ENCODE measurements at regions not wholly inside any gene's neighbourhood (a gene's known extent, or its start where the extent isn't known, plus 50 kb on each side); places are given as distances from the start of the nearest gene placed in this dataset.

GRCh38 chr10:78863140-78863905 is 205.4 kb upstream of the ZMIZ1 start:
- TF ChIP-seq CTCF (IDR thresholded peaks at IDR 0.05; ENCODE audit: low read depth, low read length), result no peak
- Histone ChIP-seq H3K4me1 (peaks cover 35% of the 10 kb centered on the region), H3K4me3 (ENCODE audit: low read depth, low read length) (no peak overlapping the region), H3K36me3 (no peaks in the 10 kb centered on the region), H3K9me3 (no peaks in the 10 kb centered on the region), H3K27me3 (no peaks in the 10 kb centered on the region)
- peak; percentile 65 for DNase-seq

GRCh38 chr10:78863906-78864239 is 204.9 kb upstream of the ZMIZ1 start:
- DNase-seq, result no peak
- Histone ChIP-seq H3K4me1 (peaks cover 35% of the 10 kb centered on the region), H3K4me3 (ENCODE audit: low read depth, low read length) (no peak overlapping the region), H3K9me3 (no peaks in the 10 kb centered on the region), H3K36me3 (no peaks in the 10 kb centered on the region), H3K27me3 (no peaks in the 10 kb centered on the region)
- TF ChIP-seq CTCF (IDR thresholded peaks at IDR 0.05; ENCODE audit: low read depth, low read length), result no peak

GRCh38 chr10:78864761-78865537 is 203.8 kb upstream of the ZMIZ1 start:
- Histone ChIP-seq H3K9me3 (no peaks in the 10 kb centered on the region), H3K36me3 (no peaks in the 10 kb centered on the region), H3K4me3 (ENCODE audit: low read depth, low read length) (no peak overlapping the region), H3K4me1 (peaks cover 28% of the 10 kb centered on the region), H3K27me3 (no peaks in the 10 kb centered on the region)
- no peak for DNase-seq
- no peak for TF ChIP-seq CTCF (IDR thresholded peaks at IDR 0.05; ENCODE audit: low read depth, low read length)

GRCh38 chr10:78865538-78865875 is 203.3 kb upstream of the ZMIZ1 start:
- no peak for DNase-seq
- TF ChIP-seq CTCF (IDR thresholded peaks at IDR 0.05; ENCODE audit: low read depth, low read length), result no peak
- Histone ChIP-seq H3K27me3 (no peaks in the 10 kb centered on the region), H3K4me3 (ENCODE audit: low read depth, low read length) (no peak overlapping the region), H3K9me3 (no peaks in the 10 kb centered on the region), H3K4me1 (peaks cover 28% of the 10 kb centered on the region), H3K36me3 (no peaks in the 10 kb centered on the region)

- Histone ChIP-seq H3K4me1 (peaks cover 23% of the 10 kb centered on the region), H3K36me3 (no peaks in the 10 kb centered on the region), H3K4me3 (ENCODE audit: low read depth, low read length) (no peak overlapping the region), H3K27me3 (no peaks in the 10 kb centered on the region), H3K9me3 (no peaks in the 10 kb centered on the region)
- DNase-seq, result no peak
- TF ChIP-seq CTCF (IDR thresholded peaks at IDR 0.05; ENCODE audit: low read depth, low read length), result no peak
These were observed 202.6 kb upstream of the ZMIZ1 start for GRCh38 chr10:78865931-78866717.
